ENCODE measurements at regions not wholly inside any gene's neighbourhood (a gene's known extent, or its start where the extent isn't known, plus 50 kb on each side); places are given as distances from the start of the nearest gene placed in this dataset.
"Not testable (repeated sequence)": the region's sequence is repeated elsewhere in the genome, so short reads cannot be mapped to it uniquely, and the experiment has no call there.

DNA sequence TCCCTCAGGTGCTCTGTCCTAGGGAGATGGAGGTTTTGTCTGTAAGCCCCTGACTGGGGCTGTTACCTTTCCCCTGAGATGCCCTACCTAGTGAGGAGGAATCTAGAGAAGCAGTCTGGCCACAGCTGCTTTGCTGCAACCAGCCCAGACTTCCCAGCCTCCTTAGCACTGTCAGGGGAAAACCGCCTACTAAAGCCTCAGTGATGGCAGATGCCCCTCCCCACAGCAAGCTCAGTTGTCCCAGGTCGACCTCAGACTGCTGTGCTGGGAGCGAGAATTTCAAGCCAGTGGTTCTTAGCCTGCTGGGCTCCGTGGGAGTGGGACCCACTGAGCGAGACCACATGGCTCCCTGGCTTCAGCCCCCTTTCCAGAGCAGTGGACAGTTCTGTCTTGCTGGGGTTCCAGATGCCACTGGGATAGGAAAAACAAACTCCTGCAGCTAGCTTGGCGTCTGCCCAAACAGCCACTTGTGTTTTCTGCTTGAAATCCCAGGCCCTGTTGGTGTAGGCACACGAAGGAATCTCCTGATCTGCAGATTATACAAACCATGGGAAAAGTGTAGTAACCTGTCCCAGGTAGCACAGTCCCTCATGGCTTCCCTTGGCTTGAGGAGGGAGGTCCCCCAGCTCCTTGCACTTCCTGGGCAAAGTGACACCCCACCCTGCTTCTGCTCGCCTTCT is 146.4 kb upstream of the PROKR2 start:
- in situ Hi-C loops (cut with MboI; ENCODE audit: low pct_unique_long_range_greater_than_20kb, low sequenced_read_pairs), result no loop called here
- DNase-seq, result no peak

DNA sequence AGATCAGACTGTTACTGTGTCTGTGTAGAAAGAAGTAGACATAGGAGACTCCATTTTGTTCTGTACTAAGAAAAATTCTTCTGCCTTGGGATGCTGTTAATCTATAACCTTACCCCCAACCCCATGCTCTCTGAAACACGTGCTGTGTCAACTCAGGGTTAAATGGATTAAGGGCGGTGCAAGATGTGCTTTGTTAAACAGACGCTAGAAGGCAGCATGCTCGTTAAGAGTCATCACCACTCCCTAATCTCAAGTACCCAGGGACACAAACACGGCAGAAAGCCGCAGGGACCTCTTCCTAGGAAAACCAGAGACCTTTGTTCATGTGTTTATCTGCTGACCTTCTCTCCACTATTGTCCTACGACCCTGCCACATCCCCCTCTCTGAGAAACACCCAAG is 137.0 kb upstream of the PROKR2 start:
- DNase-seq; in situ Hi-C loops (cut with MboI; ENCODE audit: low pct_unique_long_range_greater_than_20kb, low sequenced_read_pairs): not testable (repeated sequence)

DNA sequence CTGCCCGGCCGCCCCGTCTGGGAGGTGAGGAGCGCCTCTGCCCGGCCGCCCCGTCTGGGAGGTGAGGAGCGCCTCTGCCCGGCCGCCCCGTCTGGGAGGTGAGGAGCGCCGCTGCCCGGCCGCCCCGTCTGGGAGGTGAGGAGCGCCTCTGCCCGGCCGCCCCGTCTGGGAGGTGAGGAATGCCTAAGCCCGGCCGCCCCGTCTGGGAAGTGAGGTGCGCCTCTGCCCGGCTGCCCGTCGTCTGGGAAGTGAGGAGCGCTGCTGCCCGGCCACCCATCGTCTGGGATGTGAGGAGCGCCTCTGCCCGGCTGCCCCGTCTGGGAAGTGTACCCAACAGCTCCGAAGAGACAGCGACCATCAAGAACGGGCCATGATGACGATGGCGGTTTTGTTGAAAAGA is 136.6 kb upstream of the PROKR2 start:
- DNase-seq; in situ Hi-C loops (cut with MboI; ENCODE audit: low pct_unique_long_range_greater_than_20kb, low sequenced_read_pairs): not testable (repeated sequence)

DNA sequence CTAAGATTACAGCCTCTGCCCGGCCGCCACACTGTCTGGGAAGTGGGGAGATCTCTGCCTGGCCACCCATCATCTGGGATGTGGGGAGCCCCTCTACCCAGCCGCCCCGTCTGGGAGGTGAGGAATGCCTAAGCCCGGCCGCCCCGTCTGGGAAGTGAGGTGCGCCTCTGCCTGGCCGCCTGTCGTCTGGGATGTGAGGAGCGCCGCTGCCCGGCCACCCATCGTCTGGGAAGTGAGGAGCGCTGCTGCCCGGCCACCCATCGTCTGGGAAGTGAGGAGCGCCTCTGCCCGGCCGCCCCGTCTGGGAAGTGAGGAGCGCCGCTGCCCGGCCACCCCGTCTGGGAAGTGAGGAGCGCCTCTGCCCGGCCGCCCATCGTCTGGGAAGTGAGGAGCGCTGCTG is 135.9 kb upstream of the PROKR2 start:
- in situ Hi-C loops (cut with MboI; ENCODE audit: low pct_unique_long_range_greater_than_20kb, low sequenced_read_pairs); DNase-seq: not testable (repeated sequence)

DNA sequence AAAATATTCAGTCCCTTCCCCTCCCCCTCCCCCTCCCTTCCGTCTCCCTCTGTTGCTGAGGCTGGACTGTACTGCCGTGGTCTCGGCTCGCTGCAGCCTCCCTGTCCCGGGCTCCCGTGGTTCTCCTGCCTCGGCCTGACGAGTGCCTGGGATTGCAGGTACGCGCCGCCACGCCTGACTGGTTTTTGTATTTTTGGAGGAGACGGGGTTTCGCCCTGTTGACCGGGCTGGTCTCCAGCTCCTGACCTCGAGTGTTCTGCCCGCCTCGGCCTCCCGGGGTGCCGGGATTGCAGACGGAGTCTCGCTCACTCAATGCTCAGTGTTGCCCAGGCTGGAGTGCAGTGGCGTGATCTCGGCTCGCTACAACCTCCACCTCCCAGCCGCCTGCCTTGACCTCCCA is 135.5 kb upstream of the PROKR2 start:
- DNase-seq; in situ Hi-C loops (cut with MboI; ENCODE audit: low pct_unique_long_range_greater_than_20kb, low sequenced_read_pairs): not testable (repeated sequence)

DNA sequence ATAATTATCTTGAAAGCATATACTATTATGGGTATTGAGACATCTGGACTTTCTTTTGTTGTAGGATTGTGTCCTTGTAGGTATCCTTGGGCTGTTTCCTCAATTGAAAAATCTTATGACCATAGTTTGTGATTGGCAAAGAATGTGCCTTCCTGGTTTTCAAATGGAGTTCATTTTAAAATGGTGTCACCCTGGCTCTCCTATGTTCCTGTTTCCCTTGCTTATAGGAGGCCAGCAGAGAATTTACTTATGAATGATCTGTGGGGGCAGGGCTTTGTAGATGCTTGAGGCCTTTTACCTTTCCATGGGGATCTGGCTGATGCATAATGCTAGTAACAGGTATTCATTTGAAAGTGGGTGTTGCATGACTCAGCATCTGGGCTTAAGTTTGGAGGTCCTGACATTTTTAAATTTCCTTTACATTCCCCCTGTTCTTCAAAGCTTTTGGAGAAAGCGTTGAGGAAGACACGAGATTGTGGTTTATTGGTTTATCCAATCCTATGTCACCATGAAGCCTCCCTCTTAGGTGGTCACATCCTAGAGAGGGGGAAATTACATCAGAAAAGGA is 135.0 kb upstream of the PROKR2 start:
- in situ Hi-C loops (cut with MboI; ENCODE audit: low pct_unique_long_range_greater_than_20kb, low sequenced_read_pairs), result no loop called here
- DNase-seq, result no peak

DNA sequence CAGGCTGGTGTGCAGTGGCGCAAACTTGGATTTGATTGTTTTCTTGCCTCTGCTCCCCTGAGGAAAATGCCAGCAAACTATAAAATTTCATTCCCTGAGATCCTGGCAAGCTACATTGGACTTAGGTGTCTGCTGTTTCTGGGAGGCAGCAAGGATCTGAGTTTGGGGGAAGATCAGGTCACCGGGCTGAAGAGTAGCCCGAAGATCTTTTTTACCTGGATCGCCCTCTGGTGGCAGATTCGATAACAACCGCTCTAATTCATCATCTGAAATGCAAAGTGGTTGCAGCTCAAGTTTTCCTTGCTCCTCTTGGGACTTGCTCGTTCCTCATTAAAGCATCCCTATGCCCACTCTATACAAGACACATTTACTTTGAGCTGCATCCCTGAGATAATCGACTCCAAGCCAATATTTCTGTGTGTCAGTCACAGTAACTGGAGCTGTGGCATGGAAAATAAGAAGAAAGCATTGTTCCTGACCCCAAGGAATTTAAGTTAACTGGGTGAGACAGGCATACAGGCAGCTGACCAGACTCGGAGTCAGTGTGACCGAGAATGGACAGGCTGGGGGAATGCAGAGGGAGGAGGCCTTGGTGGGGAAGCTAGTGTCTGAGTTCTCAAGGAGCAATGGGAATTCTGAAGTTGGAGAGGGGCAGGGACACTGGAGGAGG is 131.8 kb upstream of the PROKR2 start:
- peak; percentile 64 for DNase-seq
- in situ Hi-C loops (cut with MboI; ENCODE audit: low pct_unique_long_range_greater_than_20kb, low sequenced_read_pairs), result no loop called here

DNA sequence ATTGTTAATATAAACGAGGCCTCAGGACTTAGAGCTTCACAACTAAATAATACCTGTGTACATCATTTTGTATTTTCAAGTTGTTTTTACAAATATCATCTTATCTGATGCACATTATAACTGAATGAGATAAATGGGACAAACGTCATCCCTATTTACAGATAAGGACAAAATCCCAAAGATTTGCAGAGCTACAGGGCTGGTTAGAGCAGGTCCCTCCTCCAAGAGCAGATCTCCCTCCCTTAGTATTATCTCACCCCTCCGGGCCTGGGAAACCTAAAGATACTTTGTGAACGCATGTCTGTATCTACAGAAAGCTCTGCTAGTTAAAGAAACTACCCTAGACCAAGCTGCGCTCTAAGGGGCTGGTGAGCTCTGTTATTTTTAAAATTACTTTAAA is 130.4 kb upstream of the PROKR2 start:
- DNase-seq, result no peak
- in situ Hi-C loops (cut with MboI; ENCODE audit: low pct_unique_long_range_greater_than_20kb, low sequenced_read_pairs), result no loop called here

DNA sequence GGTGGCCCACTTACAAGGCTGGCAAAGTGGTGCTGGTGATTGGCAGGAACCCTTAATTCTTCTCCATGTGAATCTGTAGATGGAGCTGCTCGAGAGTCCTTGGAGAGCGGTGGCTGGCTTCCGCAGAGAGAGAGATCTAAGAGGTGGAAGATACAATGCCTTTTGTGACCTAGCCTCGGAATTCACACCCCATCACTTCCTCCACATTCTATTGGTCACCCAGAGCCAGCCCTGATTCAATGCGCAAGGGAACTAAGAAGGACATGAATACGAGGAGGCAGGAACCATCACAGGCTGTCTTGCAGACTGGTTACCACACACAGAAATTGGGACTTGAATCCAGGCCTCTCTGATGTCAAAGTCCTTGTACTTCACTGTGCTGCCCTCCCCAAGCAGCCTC is 128.9 kb upstream of the PROKR2 start:
- DNase-seq, result no peak
- in situ Hi-C loops (cut with MboI; ENCODE audit: low pct_unique_long_range_greater_than_20kb, low sequenced_read_pairs), result no loop called here

DNA sequence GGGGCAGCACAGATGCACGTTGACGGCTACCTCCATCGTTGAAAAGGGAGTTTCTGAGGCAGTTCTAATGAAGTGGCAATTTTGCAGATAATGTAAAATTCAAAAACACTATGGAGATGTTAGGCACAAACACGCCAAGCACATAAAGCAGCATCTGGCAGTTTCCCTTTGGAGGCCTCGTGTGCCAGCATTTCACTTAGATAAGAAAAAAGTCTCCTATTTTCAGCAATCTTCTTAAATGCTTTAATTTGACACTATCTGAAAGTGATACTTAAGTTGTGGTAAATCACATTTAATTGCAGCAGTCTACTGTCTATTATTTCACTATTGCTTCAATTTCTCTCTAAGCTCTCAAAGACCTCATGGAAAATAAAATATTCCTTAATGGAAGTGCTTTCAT is 125.3 kb upstream of the PROKR2 start:
- no peak for DNase-seq
- in situ Hi-C loops (cut with MboI; ENCODE audit: low pct_unique_long_range_greater_than_20kb, low sequenced_read_pairs), result no loop called here

DNA sequence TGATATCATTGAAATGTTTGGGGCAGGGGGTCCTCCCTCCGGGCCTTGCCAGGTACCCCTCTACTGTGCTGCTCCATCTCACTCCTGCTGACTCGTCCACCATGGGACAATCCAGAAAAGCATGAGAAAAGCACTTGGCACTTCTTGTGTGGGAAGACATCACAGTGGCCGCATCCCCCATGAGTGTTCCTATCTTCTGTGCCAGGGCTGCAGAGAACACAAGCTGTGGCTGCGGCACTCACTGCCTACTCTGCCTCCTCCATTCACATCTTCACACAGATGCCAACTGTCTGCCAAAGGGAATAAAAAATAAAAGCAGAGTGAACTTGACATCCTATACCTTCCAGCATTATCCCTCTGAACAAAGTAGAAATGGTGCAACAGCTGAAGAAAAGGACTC is 117.4 kb upstream of the PROKR2 start:
- in situ Hi-C loops (cut with MboI; ENCODE audit: low pct_unique_long_range_greater_than_20kb, low sequenced_read_pairs), result no loop called here
- no peak for DNase-seq

DNA sequence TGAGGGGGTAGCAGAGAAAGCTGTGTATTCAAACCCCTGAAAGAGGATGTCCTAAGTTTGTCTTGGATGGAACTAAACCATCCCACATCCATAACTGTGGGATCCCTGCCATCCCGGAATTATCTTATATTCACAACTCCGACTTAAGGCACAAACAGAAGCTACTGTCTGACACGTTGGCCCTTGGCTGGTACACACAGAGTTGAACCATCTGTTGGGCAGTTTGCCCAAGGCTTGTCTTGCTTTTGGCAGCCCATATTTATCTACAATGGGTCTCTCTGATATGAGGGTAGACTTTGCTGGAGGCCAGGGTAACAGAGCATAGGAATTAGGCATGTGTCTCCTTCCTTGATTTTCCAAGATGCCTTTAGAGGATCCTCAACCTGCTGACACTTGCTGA is 116.6 kb upstream of the PROKR2 start:
- in situ Hi-C loops (cut with MboI; ENCODE audit: low pct_unique_long_range_greater_than_20kb, low sequenced_read_pairs), result no loop called here
- DNase-seq, result no peak

DNA sequence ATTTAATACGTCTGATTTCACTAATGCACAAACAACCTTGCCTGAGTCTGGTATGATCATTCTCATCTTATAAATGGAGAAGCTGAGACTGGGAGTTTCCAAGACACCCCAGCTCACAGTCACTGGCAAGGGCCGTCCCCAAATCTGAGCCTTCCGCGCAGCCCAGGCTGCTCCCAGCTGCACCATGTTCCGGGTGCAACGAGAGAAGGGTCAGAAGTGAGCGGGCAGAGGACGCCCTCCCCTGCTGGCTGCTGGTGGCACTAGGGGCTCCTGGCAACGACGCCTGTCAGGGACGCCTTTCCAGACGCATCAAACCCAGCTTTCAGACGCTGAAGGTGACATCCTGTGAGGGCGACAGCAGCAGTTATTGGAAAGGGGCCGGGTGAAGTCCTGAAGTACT is 115.3 kb upstream of the PROKR2 start:
- in situ Hi-C loops (cut with MboI; ENCODE audit: low pct_unique_long_range_greater_than_20kb, low sequenced_read_pairs), result no loop called here
- DNase-seq, result no peak

DNA sequence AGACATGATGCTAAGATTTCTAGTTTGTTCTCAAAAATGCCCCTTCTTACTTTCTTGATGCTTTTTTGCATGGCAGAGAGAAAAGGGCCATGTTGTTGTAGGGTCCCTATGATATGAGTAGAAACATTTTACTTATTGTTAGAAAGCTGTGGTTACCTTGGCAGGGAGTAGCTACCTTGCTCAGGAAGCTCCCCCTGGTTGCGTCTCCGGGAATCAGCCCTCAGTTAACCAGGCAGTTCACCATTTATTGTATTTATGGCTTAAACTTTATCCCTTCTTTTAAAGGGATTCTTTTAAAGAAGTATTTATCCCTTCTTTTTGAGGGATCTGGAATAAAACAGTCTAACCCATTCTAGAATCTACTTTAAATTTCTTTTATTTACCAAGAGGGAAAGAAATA is 113.9 kb upstream of the PROKR2 start:
- in situ Hi-C loops (cut with MboI; ENCODE audit: low pct_unique_long_range_greater_than_20kb, low sequenced_read_pairs), result no loop called here
- no peak for DNase-seq

DNA sequence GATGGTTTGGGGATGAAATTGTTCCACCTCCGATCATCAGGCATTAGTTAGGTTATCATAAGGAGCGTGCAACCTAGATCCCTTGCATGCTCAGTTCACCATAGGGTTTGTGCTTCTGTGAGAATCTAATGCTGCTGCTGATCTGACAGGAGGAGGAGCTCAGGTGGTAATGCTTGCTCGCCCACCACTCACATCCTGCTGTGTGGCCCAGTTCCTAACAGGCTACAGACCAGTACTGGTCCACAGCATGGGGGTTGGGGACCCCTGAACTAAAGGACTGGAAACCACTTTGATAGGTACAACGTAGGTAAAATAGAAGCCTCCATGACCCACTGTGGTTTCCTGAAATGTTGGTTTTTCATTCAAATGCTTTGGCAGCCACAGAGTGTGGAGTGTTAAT is 109.3 kb upstream of the PROKR2 start:
- no peak for DNase-seq
- in situ Hi-C loops (cut with MboI; ENCODE audit: low pct_unique_long_range_greater_than_20kb, low sequenced_read_pairs), result no loop called here

DNA sequence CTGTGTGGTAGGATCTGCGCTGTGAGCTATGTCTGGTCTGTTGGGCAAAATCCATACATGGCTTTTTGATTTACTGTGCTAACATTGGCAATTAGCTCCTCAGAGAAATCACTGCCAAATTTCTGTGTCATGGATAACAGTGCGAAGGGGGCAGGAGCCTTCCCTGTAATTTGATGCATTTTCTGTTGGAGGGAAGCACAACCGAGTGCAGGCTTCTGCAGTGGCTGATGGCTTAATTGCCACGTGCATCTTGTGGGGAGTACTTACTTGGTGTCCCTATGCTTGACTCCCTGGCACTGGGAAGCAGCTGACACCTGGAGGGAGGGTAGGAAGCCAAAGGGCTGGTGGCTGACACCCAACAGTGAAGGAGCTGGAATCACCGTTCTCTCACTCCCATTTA is 99.3 kb upstream of the PROKR2 start:
- in situ Hi-C loops (cut with MboI; ENCODE audit: low pct_unique_long_range_greater_than_20kb, low sequenced_read_pairs), result no loop called here
- no peak for DNase-seq

DNA sequence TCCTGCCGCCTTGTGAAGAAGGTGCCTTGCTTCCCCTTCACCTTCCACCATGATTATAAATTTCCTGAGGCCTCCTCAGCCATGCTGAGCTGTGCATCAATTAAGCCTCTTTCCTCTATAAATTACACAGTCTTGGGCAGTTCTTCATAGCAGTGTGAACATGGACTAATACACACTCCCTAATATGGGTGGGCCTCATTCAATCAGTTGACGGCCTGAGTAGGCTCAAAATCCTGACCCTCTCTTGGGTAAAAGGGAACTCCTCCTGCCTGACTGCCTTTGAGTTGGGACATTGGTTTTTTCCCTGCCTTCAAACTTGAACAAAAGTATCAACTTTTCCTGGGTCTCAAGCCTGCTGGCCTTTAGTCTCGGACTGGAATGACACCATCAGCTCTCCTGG is 96.6 kb upstream of the PROKR2 start:
- no peak for DNase-seq
- in situ Hi-C loops (cut with MboI; ENCODE audit: low pct_unique_long_range_greater_than_20kb, low sequenced_read_pairs), result no loop called here

DNA sequence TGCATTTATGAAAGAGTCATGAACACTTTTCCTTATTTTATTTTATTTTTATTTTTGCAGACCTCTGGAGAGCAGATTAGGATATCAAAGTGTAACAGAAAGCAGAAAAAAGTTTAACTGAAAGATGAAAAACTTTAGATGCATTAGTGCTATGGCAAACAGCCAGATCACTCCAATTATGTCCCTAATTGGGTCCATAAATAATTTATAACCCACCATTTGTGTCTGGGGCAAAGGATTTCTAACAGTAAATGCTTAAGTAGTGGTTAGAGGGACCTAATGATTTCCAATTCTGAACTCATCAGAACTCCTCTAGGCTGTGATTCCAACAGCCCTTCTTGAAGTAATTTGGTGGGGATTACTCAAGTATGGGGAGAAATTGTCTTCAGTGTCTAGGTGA is 93.7 kb upstream of the PROKR2 start:
- DNase-seq, result no peak
- in situ Hi-C loops (cut with MboI; ENCODE audit: low pct_unique_long_range_greater_than_20kb, low sequenced_read_pairs), result no loop called here

DNA sequence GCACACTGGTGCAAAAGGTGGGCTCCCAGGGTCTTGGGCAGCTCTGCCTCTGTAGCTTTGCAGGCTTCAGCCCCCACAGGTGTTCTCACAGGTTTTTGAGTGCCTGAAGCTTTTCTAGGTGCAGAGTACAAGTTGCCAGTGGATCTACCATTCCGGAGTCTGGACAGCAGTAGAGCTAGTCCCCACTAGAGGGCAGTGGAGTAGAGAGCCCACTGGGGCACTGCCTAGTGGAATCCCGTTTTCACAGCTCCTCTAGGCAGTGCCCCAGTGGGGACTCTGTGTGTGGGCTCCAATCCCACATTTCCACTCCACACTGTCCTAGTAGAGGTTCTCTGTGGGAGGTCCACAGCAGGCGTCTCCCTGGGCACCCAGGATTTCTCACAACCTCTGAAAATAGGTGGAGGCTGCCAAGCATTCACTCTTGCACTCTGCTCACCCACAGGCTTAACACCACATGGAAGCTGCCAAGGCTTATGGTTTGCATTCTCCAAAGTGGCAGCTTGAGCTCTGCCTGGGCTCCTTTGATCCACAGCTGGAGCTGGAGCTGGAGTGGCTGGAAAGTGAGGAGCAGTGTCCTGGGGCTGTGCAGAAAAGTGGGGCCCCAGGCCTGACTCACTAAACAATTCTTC is 86.3 kb upstream of the PROKR2 start:
- DNase-seq, result peak; percentile 28
- in situ Hi-C loops (cut with MboI; ENCODE audit: low pct_unique_long_range_greater_than_20kb, low sequenced_read_pairs), result no loop called here

DNA sequence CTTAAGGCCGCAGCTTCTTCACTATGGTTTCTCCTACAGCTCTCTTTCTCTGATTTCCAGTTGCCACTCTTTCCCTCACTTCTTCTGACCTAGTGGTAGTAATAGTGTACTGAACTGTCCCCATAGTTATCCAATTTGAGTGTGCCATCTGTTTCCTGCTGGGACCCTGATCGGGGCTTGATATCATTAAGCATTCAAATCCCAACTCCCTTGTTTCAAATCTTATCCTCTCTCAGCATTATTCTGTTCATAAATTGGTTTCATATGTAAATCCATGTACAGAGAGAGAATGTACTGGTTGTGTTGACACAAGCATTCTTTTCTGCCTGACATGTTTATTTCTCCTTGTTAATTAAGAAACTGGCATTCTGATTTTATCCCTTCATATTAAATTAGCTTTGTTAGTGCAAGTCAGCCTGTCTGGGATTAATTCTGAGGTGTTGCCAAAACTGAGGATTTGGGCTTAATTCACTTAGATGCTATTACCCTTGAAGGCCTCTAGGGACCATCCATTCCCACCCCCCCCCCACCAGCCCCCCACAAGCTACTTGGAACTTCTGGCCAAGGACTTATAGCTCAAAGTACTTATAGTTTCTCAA is 84.6 kb upstream of the PROKR2 start:
- in situ Hi-C loops (cut with MboI; ENCODE audit: low pct_unique_long_range_greater_than_20kb, low sequenced_read_pairs), result no loop called here

More for the DNA sequence above, 84.6 kb upstream of the PROKR2 start:
- DNase-seq, result no peak
